GM12872 (cell line): ENCODE measurements at regions not wholly inside any gene's neighbourhood (a gene's known extent, or its start where the extent isn't known, plus 50 kb on each side); places are given as distances from the start of the nearest gene placed in this dataset.

ENCODE experiments used
- CTCF ChIP-seq: IDR thresholded peaks from 3 replicates; pipeline ENCODE4 v1.5.1; 2011; ENCODE audit warnings: low read depth, mild to moderate bottlenecking, low read length, moderate library complexity; ENCODE audit not compliant: insufficient read depth

- no peak for TF ChIP-seq CTCF
Observed at GRCh38 chr20:26207237-26207966, 510.7 kb upstream of the ZNF337 start.

- no peak for TF ChIP-seq CTCF
Observed at GRCh38 chr20:26205350-26205749, 508.7 kb upstream of the ZNF337 start.

- TF ChIP-seq CTCF, result no peak
Observed at GRCh38 chr20:26169506-26169905, 472.9 kb upstream of the ZNF337 start.

GRCh38 chr20:26167499-26167898 is 470.8 kb upstream of the ZNF337 start:
- no peak for TF ChIP-seq CTCF

GRCh38 chr20:26163890-26164289 is 467.2 kb upstream of the ZNF337 start:
- TF ChIP-seq CTCF, result no peak

GRCh38 chr20:26154224-26154623 is 457.6 kb upstream of the ZNF337 start:
- no peak for TF ChIP-seq CTCF

GRCh38 chr20:26135325-26136110 is 438.9 kb upstream of the ZNF337 start:
- TF ChIP-seq CTCF, result no peak
